ENCODE measurements at regions not wholly inside any gene's neighbourhood (a gene's known extent, or its start where the extent isn't known, plus 50 kb on each side); places are given as distances from the start of the nearest gene placed in this dataset.

GRCh38 chr6:156189195-156189594, 588.0 kb upstream of the ARID1B start:
- TF ChIP-seq EZH2 (IDR thresholded peaks at IDR 0.05) (no peak), POLR2AphosphoS5 (IDR thresholded peaks at IDR 0.05; ENCODE audit: borderline replicate concordance, low read depth, low read length) (no peak), FOXP2 (optimal IDR thresholded peaks at IDR 0.05; ENCODE audit: control extremely low read depth, extremely low read length, insufficient read depth) (no peak)

Measured in SK-N-MC (cell line).